Stomach (tissue), 8 donors: ENCODE measurements at regions not wholly inside any gene's neighbourhood (a gene's known extent, or its start where the extent isn't known, plus 50 kb on each side); places are given as distances from the start of the nearest gene placed in this dataset.

Experiments
- DNase-seq, 2 donors: peaks; one replicate each; pipeline versions ENCODE4 v3.0.0 to v3.0.0-alpha.2; 2013 to 2019
- H3K27ac ChIP-seq, 5 donors: fragments of 200-600 bp in 4 of 5; sonication (generic) in 4 of 5; one replicate each; pipeline ENCODE4 v1.5.1; 2013 to 2019; ENCODE audit warnings: mild to moderate bottlenecking in 1 of 5, moderate library complexity in 1 of 5
- H3K27me3 ChIP-seq, 3 donors: fragments of 200-600 bp; sonication (generic); one replicate each; pipeline ENCODE4 v1.5.1; 2017 to 2019; ENCODE audit warnings: mixed run types in 1 of 3
- H3K36me3 ChIP-seq, 4 donors: fragments of 200-600 bp; sonication (generic); 1 replicate in 3 of 4; 2 replicates in 1 of 4; pipeline ENCODE4 v1.5.1; 2016 to 2019
- H3K4me1 ChIP-seq, 4 donors: fragments of 200-600 bp; sonication (generic); one replicate each; pipeline ENCODE4 v1.5.1; 2016 to 2019
- H3K4me3 ChIP-seq, 4 donors: fragments of 200-600 bp; sonication (generic) in 3 of 4; one replicate each; pipeline ENCODE4 v1.5.1; 2016 to 2019; ENCODE audit warnings: mild to moderate bottlenecking in 1 of 4
- H3K9me3 ChIP-seq, 4 donors: fragments of 200-600 bp; sonication (generic); one replicate each; pipeline ENCODE4 v1.5.1; 2016 to 2019
- CTCF ChIP-seq, 7 experiments: fragments of 450-650 bp in 4 of 7; fragments of 200-600 bp in 3 of 7; sonication (generic) in 3 of 7; IDR thresholded peaks; one replicate each; pipeline ENCODE4 v1.5.1; 2016 to 2019; ENCODE audit warnings: antibody characterized with exemption in 7 of 7, control low read depth in 2 of 7, mild to moderate bottlenecking in 1 of 7
- EP300 ChIP-seq: sonication (generic); formaldehyde crosslinking; IDR thresholded peaks from one replicate; pipeline ENCODE4 v1.6.1; 2017; ENCODE audit warnings: antibody characterized with exemption
- POLR2A ChIP-seq, 4 donors: fragments of 450-650 bp; IDR thresholded peaks; one replicate each; pipeline ENCODE4 v1.6.1; 2016; ENCODE audit warnings: antibody characterized with exemption in 4 of 4, control low read depth in 2 of 4, mild to moderate bottlenecking in 1 of 4, moderate library complexity in 1 of 4
- POLR2AphosphoS5 ChIP-seq, 3 donors: sonication (generic); formaldehyde crosslinking; IDR thresholded peaks; one replicate each; pipeline ENCODE4 v1.6.1; 2016; ENCODE audit warnings: antibody characterized with exemption in 3 of 3
- WGBS, 5 donors: extraction: QIAGEN DNeasy Blood & Tissue Kit in 3 of 5; methylation state at CpG; one replicate each; pipeline versions ENCODE4 v1.1.5 to v1.1.7; 2013 to 2018; 5-methylcytosine and 5-hydroxymethylcytosine counted together
- intact Hi-C: fragments of 100-400 bp; cut with DNase I; formaldehyde crosslinking; loops from one replicate; pipeline ENCODE4 v1.15.1; 2023; ENCODE audit warnings: low total_unique reads
- donor health status: healthy with polysubstance abuse.
- donor health status: Bipolar disorder and iron deficiency.
- donor health status: healthy.

GRCh38 chr18:8477615-8478014 is 131.6 kb upstream of the RAB12 start:
- Histone ChIP-seq H3K27me3 (peaks cover 0 to 14% (median 0%) of the 10 kb centered on the region in 3 donors), H3K9me3 (no peaks in the 10 kb centered on the region), H3K4me1 (no peaks in the 10 kb centered on the region), H3K36me3 (no peaks in the 10 kb centered on the region), H3K4me3 (no peak overlapping the region), H3K27ac (no peak overlapping the region)
- intact Hi-C loops, result no loop called here
- WGBS, 5 donors, result 79 to 87% (median 85%) methylated on average over 5 of the region's 5 CpGs
- no peak for DNase-seq
- TF ChIP-seq POLR2AphosphoS5 (IDR thresholded peaks at IDR 0.05) (no peak), POLR2A (IDR thresholded peaks at IDR 0.05) (no peak), CTCF (IDR thresholded peaks at IDR 0.05) (no peak), EP300 (no peak)

- TF ChIP-seq CTCF (IDR thresholded peaks at IDR 0.05), result peak in 5 of 7 experiments; percentile 51 to 88 (median 83)
- no peak for TF ChIP-seq POLR2A (IDR thresholded peaks at IDR 0.05)
- Histone ChIP-seq H3K4me1 (no peaks in the 10 kb centered on the region), H3K27me3 (peaks cover 0 to 14% (median 0%) of the 10 kb centered on the region in 3 donors), H3K27ac (no peak overlapping the region), H3K36me3 (no peaks in the 10 kb centered on the region), H3K4me3 (no peak overlapping the region), H3K9me3 (no peaks in the 10 kb centered on the region)
- peak; percentile 63 to 76 for DNase-seq
- 48 to 56% (median 51%) methylated on average over 13 to 14 of the region's 14 CpGs for WGBS, 5 donors
- intact Hi-C loops, result no loop called here
Measured at GRCh38 chr18:8478166-8478967, 130.9 kb upstream of the RAB12 start.

- intact Hi-C loops, result no loop called here
- no peaks in the 10 kb centered on the region for H3K4me1 ChIP-seq
- no peak overlapping the region for H3K4me3 ChIP-seq
- TF ChIP-seq POLR2A (IDR thresholded peaks at IDR 0.05) (no peak), EP300 (no peak), CTCF (IDR thresholded peaks at IDR 0.05) (no peak), POLR2AphosphoS5 (IDR thresholded peaks at IDR 0.05) (no peak)
- peaks cover 0 to 14% (median 0%) of the 10 kb centered on the region in 3 donors for H3K27me3 ChIP-seq
- no peak overlapping the region for H3K27ac ChIP-seq
- DNase-seq, result no peak
- no peaks in the 10 kb centered on the region for H3K9me3 ChIP-seq
- 81 to 87% (median 83%) methylated on average over 11 of the region's 11 CpGs for WGBS, 5 donors
- H3K36me3 ChIP-seq, result no peaks in the 10 kb centered on the region
Measured at GRCh38 chr18:8478968-8479370, 130.3 kb upstream of the RAB12 start.

DNA sequence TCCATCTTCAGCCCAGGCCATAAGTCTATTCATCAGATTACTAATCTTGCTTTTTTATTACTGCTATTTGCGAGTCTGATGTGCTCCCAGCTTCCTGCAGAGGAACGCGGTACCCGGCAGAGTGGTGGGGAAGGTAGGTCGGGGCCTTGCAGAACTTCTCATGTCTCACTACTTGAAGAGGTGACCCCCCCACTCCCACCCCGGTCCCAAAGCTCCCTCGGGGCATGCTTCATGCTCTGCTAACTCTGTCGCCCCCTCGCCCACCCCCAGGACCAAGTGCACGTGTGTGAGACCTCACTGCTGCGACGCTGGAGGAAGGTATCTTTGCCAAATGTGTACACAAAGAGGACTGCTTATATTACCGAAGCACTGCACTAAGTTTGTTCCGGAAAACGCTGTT is 129.4 kb upstream of the RAB12 start:
- no peak for DNase-seq
- intact Hi-C loops, result no loop called here
- no peak for TF ChIP-seq EP300
- no peak for TF ChIP-seq CTCF (IDR thresholded peaks at IDR 0.05)
- no peak for TF ChIP-seq POLR2AphosphoS5 (IDR thresholded peaks at IDR 0.05)
- TF ChIP-seq POLR2A (IDR thresholded peaks at IDR 0.05), result no peak
- WGBS, 5 donors, result 74 to 83% (median 78%) methylated on average over 14 to 15 of the region's 15 CpGs
- Histone ChIP-seq H3K27ac (no peak overlapping the region), H3K27me3 (peaks cover 0 to 14% (median 0%) of the 10 kb centered on the region in 3 donors), H3K4me3 (no peak overlapping the region), H3K9me3 (no peaks in the 10 kb centered on the region), H3K4me1 (no peaks in the 10 kb centered on the region), H3K36me3 (no peaks in the 10 kb centered on the region)
